GM03348 (cell line): ENCODE measurements at regions not wholly inside any gene's neighbourhood (a gene's known extent, or its start where the extent isn't known, plus 50 kb on each side); places are given as distances from the start of the nearest gene placed in this dataset.
"Not testable (repeated sequence)": the region's sequence is repeated elsewhere in the genome, so short reads cannot be mapped to it uniquely, and the experiment has no call there.

ENCODE experiments used
- DNase-seq: peaks from one replicate; pipeline ENCODE4 v3.0.0; 2012; ENCODE audit warnings: low spot score

- DNase-seq = no peak
Measured at GRCh38 chr2:180829836-180830235, 150.6 kb upstream of the UBE2E3 start.

GRCh38 chr2:180829261-180829660 is 151.1 kb upstream of the UBE2E3 start:
- no peak for DNase-seq

GRCh38 chr2:180828756-180829155 is 151.6 kb upstream of the UBE2E3 start:
- DNase-seq = no peak

- DNase-seq = peak; percentile 43
Measured at GRCh38 chr2:180823546-180824141, 156.8 kb upstream of the UBE2E3 start.

GRCh38 chr2:180819106-180819505 is 161.3 kb upstream of the UBE2E3 start:
- no peak for DNase-seq

- not testable (repeated sequence) for DNase-seq
Measured at GRCh38 chr2:180818700-180819099, 161.7 kb upstream of the UBE2E3 start.

- DNase-seq = no peak
Measured at GRCh38 chr2:180799141-180799540, 181.3 kb upstream of the UBE2E3 start.

- DNase-seq = peak; percentile 3
Measured at GRCh38 chr2:180790891-180791290, 189.5 kb upstream of the UBE2E3 start.

- peak; percentile 21 for DNase-seq
Measured at GRCh38 chr2:180787330-180787729, 193.1 kb upstream of the UBE2E3 start.

- DNase-seq = no peak
Measured at GRCh38 chr2:180781276-180781675, 199.1 kb upstream of the UBE2E3 start.

GRCh38 chr2:180778291-180778690 is 202.1 kb upstream of the UBE2E3 start:
- DNase-seq = no peak

GRCh38 chr2:180776921-180777320 is 203.5 kb upstream of the UBE2E3 start:
- peak; percentile 3 for DNase-seq

GRCh38 chr2:180775711-180776110 is 204.7 kb upstream of the UBE2E3 start:
- DNase-seq = no peak

- not testable (repeated sequence) for DNase-seq
Measured at GRCh38 chr2:180765316-180765715, 215.1 kb upstream of the UBE2E3 start.

- no peak for DNase-seq
Measured at GRCh38 chr2:180763263-180763989, 217.0 kb upstream of the UBE2E3 start.

- peak; percentile 6 for DNase-seq
Measured at GRCh38 chr2:180761224-180761623, 219.2 kb upstream of the UBE2E3 start.

GRCh38 chr2:180759631-180760030 is 220.8 kb upstream of the UBE2E3 start:
- DNase-seq = no peak

- DNase-seq = no peak
Measured at GRCh38 chr2:180753809-180754761, 226.3 kb upstream of the UBE2E3 start.

GRCh38 chr2:180751306-180751920 is 229.0 kb upstream of the UBE2E3 start:
- DNase-seq = no peak

GRCh38 chr2:180747728-180748127 is 232.7 kb upstream of the UBE2E3 start:
- DNase-seq = no peak

GRCh38 chr2:180743401-180743800 is 237.0 kb upstream of the UBE2E3 start:
- no peak for DNase-seq

- DNase-seq = no peak
Measured at GRCh38 chr2:180742801-180743200, 237.6 kb upstream of the UBE2E3 start.
